Upper lobe of left lung (tissue), 4 donors: ENCODE measurements at regions not wholly inside any gene's neighbourhood (a gene's known extent, or its start where the extent isn't known, plus 50 kb on each side); places are given as distances from the start of the nearest gene placed in this dataset.

Experiments used
- CTCF ChIP-seq, 6 experiments: fragments of 450-650 bp in 4 of 6; fragments of 200-600 bp in 2 of 6; sonication (generic) in 2 of 6; IDR thresholded peaks; one replicate each; pipeline ENCODE4 v1.5.1; 2016 to 2019; ENCODE audit warnings: antibody characterized with exemption in 6 of 6
- POLR2A ChIP-seq, 4 donors: fragments of 450-650 bp; IDR thresholded peaks; one replicate each; pipeline ENCODE4 v1.5.1; 2016 to 2017; ENCODE audit warnings: antibody characterized with exemption in 4 of 4, mild to moderate bottlenecking in 2 of 4
- POLR2AphosphoS5 ChIP-seq, 2 donors: sonication (generic); formaldehyde crosslinking; IDR thresholded peaks; one replicate each; pipeline ENCODE4 v1.5.1; 2017; ENCODE audit warnings: antibody characterized with exemption in 2 of 2

GRCh38 chr18:21164548-21165095 lies 53.0 kb upstream of the ROCK1 start:
- TF ChIP-seq CTCF (IDR thresholded peaks at IDR 0.05): no peak
- TF ChIP-seq POLR2A (IDR thresholded peaks at IDR 0.05): no peak
- no peak for TF ChIP-seq POLR2AphosphoS5 (IDR thresholded peaks at IDR 0.05)
